GM20000 (cell line): ENCODE measurements at regions not wholly inside any gene's neighbourhood (a gene's known extent, or its start where the extent isn't known, plus 50 kb on each side); places are given as distances from the start of the nearest gene placed in this dataset.

Experiments
- DNase-seq: peaks from one replicate; pipeline ENCODE4 v3.0.0; 2012; ENCODE audit warnings: low spot score
- CTCF ChIP-seq: IDR thresholded peaks from 2 replicates; pipeline ENCODE4 v1.5.1; 2012; ENCODE audit warnings: mild to moderate bottlenecking, control low read depth; ENCODE audit errors: extremely low read depth, missing control alignments

- TF ChIP-seq CTCF = no peak
- no peak for DNase-seq
Observed at GRCh38 chr20:61129311-61129710, 122.8 kb upstream of the CDH4 start.

GRCh38 chr20:61130156-61130555 lies 121.9 kb upstream of the CDH4 start:
- no peak for TF ChIP-seq CTCF

GRCh38 chr20:61131944-61132343 lies 120.1 kb upstream of the CDH4 start:
- TF ChIP-seq CTCF = no peak
- no peak for DNase-seq

More at GRCh38 chr20:61130156-61130555, 121.9 kb upstream of the CDH4 start:
- no peak for DNase-seq

GRCh38 chr20:61133611-61134010 lies 118.5 kb upstream of the CDH4 start:
- TF ChIP-seq CTCF = no peak
- no peak for DNase-seq

- TF ChIP-seq CTCF = no peak
- DNase-seq = no peak
Observed at GRCh38 chr20:61134296-61135030, 117.6 kb upstream of the CDH4 start.

GRCh38 chr20:61135266-61135665 lies 116.8 kb upstream of the CDH4 start:
- TF ChIP-seq CTCF = no peak
- no peak for DNase-seq

- no peak for DNase-seq
Observed at GRCh38 chr20:61135968-61136367, 116.1 kb upstream of the CDH4 start.

More at GRCh38 chr20:61135968-61136367, 116.1 kb upstream of the CDH4 start:
- no peak for TF ChIP-seq CTCF
